ENCODE measurements at regions not wholly inside any gene's neighbourhood (a gene's known extent, or its start where the extent isn't known, plus 50 kb on each side); places are given as distances from the start of the nearest gene placed in this dataset.

DNA sequence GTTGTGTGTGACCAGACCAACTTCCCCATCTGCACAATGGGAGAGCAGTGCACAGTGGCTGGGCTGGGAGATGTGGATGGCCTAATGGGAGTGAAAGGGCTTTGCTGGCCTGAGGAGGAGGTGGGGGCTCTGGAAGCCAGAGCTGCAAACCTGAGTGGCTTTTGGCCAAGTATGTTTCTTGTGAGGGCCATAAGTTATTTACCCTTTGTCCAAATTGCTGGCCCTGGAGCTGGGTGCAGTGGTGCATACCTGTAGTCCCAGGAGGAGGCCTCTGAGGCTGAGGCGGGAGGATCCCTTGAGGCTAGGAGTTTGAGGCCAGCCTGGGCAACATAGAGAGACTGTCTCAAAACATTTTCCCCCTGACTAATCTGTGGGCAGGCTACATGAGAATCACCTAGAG, 129.1 kb downstream of the WNT7A start:
- TF ChIP-seq, protein P1, sequence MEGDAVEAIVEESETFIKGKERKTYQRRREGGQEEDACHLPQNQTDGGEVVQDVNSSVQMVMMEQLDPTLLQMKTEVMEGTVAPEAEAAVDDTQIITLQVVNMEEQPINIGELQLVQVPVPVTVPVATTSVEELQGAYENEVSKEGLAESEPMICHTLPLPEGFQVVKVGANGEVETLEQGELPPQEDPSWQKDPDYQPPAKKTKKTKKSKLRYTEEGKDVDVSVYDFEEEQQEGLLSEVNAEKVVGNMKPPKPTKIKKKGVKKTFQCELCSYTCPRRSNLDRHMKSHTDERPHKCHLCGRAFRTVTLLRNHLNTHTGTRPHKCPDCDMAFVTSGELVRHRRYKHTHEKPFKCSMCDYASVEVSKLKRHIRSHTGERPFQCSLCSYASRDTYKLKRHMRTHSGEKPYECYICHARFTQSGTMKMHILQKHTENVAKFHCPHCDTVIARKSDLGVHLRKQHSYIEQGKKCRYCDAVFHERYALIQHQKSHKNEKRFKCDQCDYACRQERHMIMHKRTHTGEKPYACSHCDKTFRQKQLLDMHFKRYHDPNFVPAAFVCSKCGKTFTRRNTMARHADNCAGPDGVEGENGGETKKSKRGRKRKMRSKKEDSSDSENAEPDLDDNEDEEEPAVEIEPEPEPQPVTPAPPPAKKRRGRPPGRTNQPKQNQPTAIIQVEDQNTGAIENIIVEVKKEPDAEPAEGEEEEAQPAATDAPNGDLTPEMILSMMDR (IDR thresholded peaks at IDR 0.05): no peak
- TF ChIP-seq POLR2A (IDR thresholded peaks at IDR 0.05): no peak
